GM23338 (cell line): ENCODE measurements at regions not wholly inside any gene's neighbourhood (a gene's known extent, or its start where the extent isn't known, plus 50 kb on each side); places are given as distances from the start of the nearest gene placed in this dataset.

Source experiments
- ATAC-seq: fragments of 200-7000 bp; cut with Tn5 transposase; 3 replicates; pipeline ENCODE4 v1.9.1; 2020
- DNase-seq: peaks from one replicate; pipeline ENCODE4 v3.0.0-alpha.2; 2015; ENCODE audit warnings: low spot score
- H2AFZ ChIP-seq: fragments of 200-600 bp; sonication (generic); 2 replicates; pipeline ENCODE4 v1.8.0; 2016; ENCODE audit warnings: antibody characterized with exemption, mild to moderate bottlenecking, moderate library complexity
- H3F3A ChIP-seq: fragments of 200-600 bp; sonication (generic); replicated peaks from 2 replicates; pipeline ENCODE4 v1.8.0; 2017; ENCODE audit warnings: antibody characterized with exemption, mixed run types, low read depth
- H3K27ac ChIP-seq: fragments of 200-600 bp; sonication (generic); 2 replicates; pipeline ENCODE4 v1.6.1; 2016; ENCODE audit warnings: low read depth
- H3K27me3 ChIP-seq: fragments of 200-600 bp; sonication (generic); 2 replicates; pipeline ENCODE4 v1.8.0; 2016; ENCODE audit warnings: mild to moderate bottlenecking, mixed run types, moderate library complexity; ENCODE audit not compliant: insufficient read depth
- H3K36me3 ChIP-seq: fragments of 200-600 bp; sonication (generic); 2 replicates; pipeline ENCODE4 v1.8.0; 2016; ENCODE audit warnings: mild to moderate bottlenecking; ENCODE audit not compliant: insufficient read depth
- H3K4me1 ChIP-seq: fragments of 200-600 bp; sonication (generic); 2 replicates; pipeline ENCODE4 v1.8.0; 2016; ENCODE audit warnings: mild to moderate bottlenecking, moderate library complexity; ENCODE audit not compliant: insufficient read depth
- H3K4me2 ChIP-seq: fragments of 200-600 bp; sonication (generic); 2 replicates; pipeline ENCODE4 v1.7.1; 2017; ENCODE audit warnings: mixed run types
- H3K4me3 ChIP-seq: fragments of 200-600 bp; sonication (generic); 2 replicates; pipeline ENCODE4 v1.6.1; 2016; ENCODE audit warnings: mixed run types
- H3K79me2 ChIP-seq: fragments of 200-600 bp; sonication (generic); replicated peaks from 2 replicates; pipeline ENCODE4 v1.8.0; 2017; ENCODE audit warnings: mild to moderate bottlenecking; ENCODE audit not compliant: insufficient read depth
- H3K9me2 ChIP-seq: fragments of 200-600 bp; sonication (generic); 2 replicates; pipeline ENCODE4 v1.8.0; 2017; ENCODE audit not compliant: insufficient read depth
- H4K20me1 ChIP-seq: fragments of 200-600 bp; sonication (generic); replicated peaks from 2 replicates; pipeline ENCODE4 v1.8.0; 2017; ENCODE audit warnings: mild to moderate bottlenecking; ENCODE audit not compliant: insufficient read depth
- H3K27ac Mint-ChIP-seq: 2 replicates; pipeline ENCODE4 v1.8.0; 2020; ENCODE audit warnings: inconsistent platforms, mild to moderate bottlenecking, moderate library complexity, mixed read lengths
- H3K27me3 Mint-ChIP-seq: 3 replicates; pipeline ENCODE4 v1.8.0; 2022; ENCODE audit warnings: low read depth, mild to moderate bottlenecking, moderate library complexity, mixed read lengths, inconsistent platforms; ENCODE audit not compliant: insufficient read depth, poor library complexity
- H3K36me3 Mint-ChIP-seq: 3 replicates; pipeline ENCODE4 v1.8.0; 2021; ENCODE audit warnings: low read depth, mild to moderate bottlenecking, inconsistent platforms, moderate library complexity, mixed read lengths
- H3K4me1 Mint-ChIP-seq: 3 replicates; pipeline ENCODE4 v1.8.0; 2020; ENCODE audit warnings: mild to moderate bottlenecking, inconsistent platforms, mixed read lengths
- H3K4me3 Mint-ChIP-seq: 3 replicates; pipeline ENCODE4 v1.8.0; 2021; ENCODE audit warnings: moderate library complexity, mild to moderate bottlenecking, inconsistent platforms, mixed read lengths
- H3K9me3 Mint-ChIP-seq: 3 replicates; pipeline ENCODE4 v1.8.0; 2020; ENCODE audit warnings: moderate library complexity, mild to moderate bottlenecking, inconsistent platforms, mixed read lengths
- CREB1 ChIP-seq: fragments of 250-450 bp; sonication (Bioruptor Pico); IDR thresholded peaks from 2 replicates; pipeline ENCODE4 v1.5.0; 2020; ENCODE audit warnings: low read depth, mild to moderate bottlenecking, moderate library complexity
- CTCF ChIP-seq, 2 experiments: fragments of 200-600 bp in 1 of 2; sonication (generic) in 1 of 2; conservative IDR thresholded peaks; 2 replicates each; pipeline versions ENCODE4 v1.5.1 to v1.6.1; 2016 to 2017; ENCODE audit warnings: antibody characterized with exemption in 2 of 2, low read depth in 2 of 2, mild to moderate bottlenecking in 2 of 2, moderate library complexity in 1 of 2
- ETS1 ChIP-seq: IDR thresholded peaks from 2 replicates; pipeline ENCODE4 v1.6.1; 2016; ENCODE audit warnings: antibody characterized with exemption
- EZH2 ChIP-seq: fragments of 200-600 bp; sonication (generic); IDR thresholded peaks from one replicate; pipeline ENCODE4 v1.8.0; 2017; ENCODE audit warnings: antibody characterized with exemption, mild to moderate bottlenecking, low read depth; ENCODE audit not compliant: unreplicated experiment
- EZH2phosphoT487 ChIP-seq: fragments of 200-600 bp; sonication (generic); IDR thresholded peaks from one replicate; pipeline ENCODE4 v1.8.1; 2018; ENCODE audit warnings: antibody characterized with exemption; ENCODE audit not compliant: unreplicated experiment
- JUNB ChIP-seq: IDR thresholded peaks from one replicate; pipeline ENCODE4 v1.6.1; 2016; ENCODE audit warnings: antibody characterized with exemption; ENCODE audit not compliant: unreplicated experiment
- NANOG ChIP-seq: IDR thresholded peaks from 2 replicates; pipeline ENCODE4 v1.6.1; 2016; ENCODE audit warnings: antibody characterized with exemption, borderline replicate concordance
- STAT1 ChIP-seq: IDR thresholded peaks from one replicate; pipeline ENCODE4 v1.6.1; 2016; ENCODE audit warnings: antibody characterized with exemption; ENCODE audit not compliant: unreplicated experiment
- ZNF462 ChIP-seq: fragments of 250-450 bp; sonication (Bioruptor Pico); IDR thresholded peaks from 2 replicates; pipeline ENCODE4 v1.5.0; 2020; ENCODE audit warnings: mild to moderate bottlenecking, moderate library complexity
- TF ChIP-seq, protein P1 (sequence below): IDR thresholded peaks from one replicate; pipeline ENCODE4 v1.6.1; 2018; ENCODE audit warnings: antibody characterized with exemption; ENCODE audit not compliant: unreplicated experiment

GRCh38 chr4:36824682-36825081 is 419.9 kb upstream of the NWD2 start:
- Histone ChIP-seq H2AFZ (no peak overlapping the region), H3K79me2 (no peaks in the 10 kb centered on the region), H3K27ac (no peak overlapping the region), H3K4me3 (no peak overlapping the region), H3F3A (no peaks in the 10 kb centered on the region), H3K9me2 (no peaks in the 10 kb centered on the region), H3K36me3 (no peaks in the 10 kb centered on the region), H3K4me2 (no peak overlapping the region), H3K27me3 (no peaks in the 10 kb centered on the region), H4K20me1 (no peaks in the 10 kb centered on the region), H3K4me1 (no peaks in the 10 kb centered on the region)
- peak; percentile 80 for ATAC-seq
- peak; percentile 59 for DNase-seq
- Mint-ChIP-seq H3K27me3 (no peaks in the 10 kb centered on the region), H3K4me3 (no peak overlapping the region), H3K36me3 (peaks cover 2% of the 10 kb centered on the region; the same call in 1 of the 3 replicates), H3K4me1 (peaks cover 3% of the 10 kb centered on the region; the same call in 1 of the 3 replicates), H3K27ac (no peak overlapping the region), H3K9me3 (peaks cover 4% of the 10 kb centered on the region; the same call in 2 of the 3 replicates)
- peak; percentile 72 to 75 for TF ChIP-seq CTCF (conservative IDR thresholded peaks at IDR 0.05; ENCODE audit: low read depth in 2 of 2)
- no peak for TF ChIP-seq JUNB

GRCh38 chr4:36835246-36835645 is 409.3 kb upstream of the NWD2 start:
- Mint-ChIP-seq H3K4me1 (peaks cover 20% of the 10 kb centered on the region), H3K36me3 (no peaks in the 10 kb centered on the region), H3K9me3 (no peaks in the 10 kb centered on the region), H3K27me3 (no peaks in the 10 kb centered on the region), H3K27ac (no peak overlapping the region), H3K4me3 (no peak overlapping the region)
- Histone ChIP-seq H3K79me2 (no peaks in the 10 kb centered on the region), H3K4me3 (no peak overlapping the region), H3K4me1 (peaks cover 11% of the 10 kb centered on the region; the same call in 1 of the 2 replicates), H3K4me2 (no peak overlapping the region), H2AFZ (no peak overlapping the region), H4K20me1 (no peaks in the 10 kb centered on the region), H3F3A (no peaks in the 10 kb centered on the region), H3K36me3 (no peaks in the 10 kb centered on the region), H3K27ac (no peak overlapping the region), H3K27me3 (no peaks in the 10 kb centered on the region), H3K9me2 (no peaks in the 10 kb centered on the region)
- DNase-seq, result no peak
- no peak for ATAC-seq
- TF ChIP-seq STAT1 (no peak), ETS1 (no peak), CREB1 (CRISPR knock-in tag) (no peak), EZH2 (no peak), EZH2phosphoT487 (no peak), NANOG (no peak), JUNB (no peak), ZNF462 (no peak)
- TF ChIP-seq, protein P1, sequence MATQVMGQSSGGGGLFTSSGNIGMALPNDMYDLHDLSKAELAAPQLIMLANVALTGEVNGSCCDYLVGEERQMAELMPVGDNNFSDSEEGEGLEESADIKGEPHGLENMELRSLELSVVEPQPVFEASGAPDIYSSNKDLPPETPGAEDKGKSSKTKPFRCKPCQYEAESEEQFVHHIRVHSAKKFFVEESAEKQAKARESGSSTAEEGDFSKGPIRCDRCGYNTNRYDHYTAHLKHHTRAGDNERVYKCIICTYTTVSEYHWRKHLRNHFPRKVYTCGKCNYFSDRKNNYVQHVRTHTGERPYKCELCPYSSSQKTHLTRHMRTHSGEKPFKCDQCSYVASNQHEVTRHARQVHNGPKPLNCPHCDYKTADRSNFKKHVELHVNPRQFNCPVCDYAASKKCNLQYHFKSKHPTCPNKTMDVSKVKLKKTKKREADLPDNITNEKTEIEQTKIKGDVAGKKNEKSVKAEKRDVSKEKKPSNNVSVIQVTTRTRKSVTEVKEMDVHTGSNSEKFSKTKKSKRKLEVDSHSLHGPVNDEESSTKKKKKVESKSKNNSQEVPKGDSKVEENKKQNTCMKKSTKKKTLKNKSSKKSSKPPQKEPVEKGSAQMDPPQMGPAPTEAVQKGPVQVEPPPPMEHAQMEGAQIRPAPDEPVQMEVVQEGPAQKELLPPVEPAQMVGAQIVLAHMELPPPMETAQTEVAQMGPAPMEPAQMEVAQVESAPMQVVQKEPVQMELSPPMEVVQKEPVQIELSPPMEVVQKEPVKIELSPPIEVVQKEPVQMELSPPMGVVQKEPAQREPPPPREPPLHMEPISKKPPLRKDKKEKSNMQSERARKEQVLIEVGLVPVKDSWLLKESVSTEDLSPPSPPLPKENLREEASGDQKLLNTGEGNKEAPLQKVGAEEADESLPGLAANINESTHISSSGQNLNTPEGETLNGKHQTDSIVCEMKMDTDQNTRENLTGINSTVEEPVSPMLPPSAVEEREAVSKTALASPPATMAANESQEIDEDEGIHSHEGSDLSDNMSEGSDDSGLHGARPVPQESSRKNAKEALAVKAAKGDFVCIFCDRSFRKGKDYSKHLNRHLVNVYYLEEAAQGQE, result no peak
